ENCODE measurements at regions not wholly inside any gene's neighbourhood (a gene's known extent, or its start where the extent isn't known, plus 50 kb on each side); places are given as distances from the start of the nearest gene placed in this dataset.

DNA sequence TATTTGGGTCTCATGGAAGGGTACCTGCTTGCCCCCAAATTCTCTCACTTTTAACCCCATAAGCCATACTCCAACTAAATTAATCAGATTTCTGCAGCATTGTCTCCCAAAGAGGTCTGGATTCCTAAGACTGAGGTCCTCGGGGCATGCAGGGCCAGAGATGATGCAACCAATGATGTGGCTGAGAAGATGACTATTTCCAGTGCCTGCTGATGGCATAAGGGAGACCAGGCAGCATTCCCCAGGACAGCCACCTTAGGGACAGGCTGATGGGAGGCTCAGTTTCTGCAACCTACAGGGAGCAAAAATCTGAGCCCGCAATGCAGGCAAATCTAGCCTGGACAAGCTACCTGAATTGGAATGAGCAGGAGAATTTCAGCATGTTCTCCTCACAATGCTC, 76.8 kb upstream of the ASIC2 start:
- FAIRE-seq: no peak
- Histone ChIP-seq H3K9ac (replicated peaks; ENCODE audit: extremely low read depth, insufficient read depth, low read length) (no peak overlapping the region), H4K20me1 (replicated peaks; ENCODE audit: control insufficient read depth, extremely low read depth, insufficient read depth, low read length) (no peaks in the 10 kb centered on the region), H3K4me3 (replicated peaks in 1 of 3; ENCODE audit: insufficient read depth in 1 of 3, low read depth in 1 of 3, low read length in 3 of 3) (no peak overlapping the region), H3K27ac (ENCODE audit: insufficient read depth, low read depth, low read length) (no peak overlapping the region), H3K79me2 (ENCODE audit: control insufficient read depth, insufficient read depth, low read length) (no peaks in the 10 kb centered on the region), H3K4me2 (ENCODE audit: insufficient read depth, low read length) (no peak overlapping the region), H3K4me1 (ENCODE audit: control insufficient read depth, extremely low read depth, insufficient read depth, low read length) (no peaks in the 10 kb centered on the region), H3K27me3 (ENCODE audit: control insufficient read depth in 2 of 2, insufficient read depth in 2 of 2, low read length in 2 of 2) (no peaks in the 10 kb centered on the region), H3K9me3 (replicated peaks; ENCODE audit: control insufficient read depth, insufficient read depth, low read length) (peaks cover 2% of the 10 kb centered on the region), H3K9me1 (replicated peaks; ENCODE audit: control insufficient read depth, extremely low read depth, insufficient read depth, low read length) (no peaks in the 10 kb centered on the region), H3K36me3 (ENCODE audit: control insufficient read depth in 2 of 2, extremely low read depth in 1 of 2, insufficient read depth in 2 of 2, low read length in 2 of 2) (no peaks in the 10 kb centered on the region), H2AFZ (ENCODE audit: low read depth, low read length) (no peak overlapping the region)
- ChIA-PET POLR2A (no interaction called here), CTCF (no interaction called here)
- no peak for DNase-seq (ENCODE audit: low read depth, low spot score)
- dilution Hi-C loops (cut with MboI; ENCODE audit: extremely low pct_ligation_motif_present, low sequenced_read_pairs) (no loop called here), intact Hi-C loops (cut with micrococcal nuclease) (no loop called here)
- no TSS peak for BruUV-seq (replicated peaks)
- TF ChIP-seq POLR2AphosphoS5 (IDR thresholded peaks at IDR 0.05; ENCODE audit: insufficient read depth, low read depth, low read length): no peak
- no peak for TF ChIP-seq GATA2 (IDR thresholded peaks at IDR 0.05; ENCODE audit: insufficient read depth, insufficient read length, low read depth, low read length)
- TF ChIP-seq MYC (IDR thresholded peaks at IDR 0.05; ENCODE audit: low read depth, low read length): no peak

DNA sequence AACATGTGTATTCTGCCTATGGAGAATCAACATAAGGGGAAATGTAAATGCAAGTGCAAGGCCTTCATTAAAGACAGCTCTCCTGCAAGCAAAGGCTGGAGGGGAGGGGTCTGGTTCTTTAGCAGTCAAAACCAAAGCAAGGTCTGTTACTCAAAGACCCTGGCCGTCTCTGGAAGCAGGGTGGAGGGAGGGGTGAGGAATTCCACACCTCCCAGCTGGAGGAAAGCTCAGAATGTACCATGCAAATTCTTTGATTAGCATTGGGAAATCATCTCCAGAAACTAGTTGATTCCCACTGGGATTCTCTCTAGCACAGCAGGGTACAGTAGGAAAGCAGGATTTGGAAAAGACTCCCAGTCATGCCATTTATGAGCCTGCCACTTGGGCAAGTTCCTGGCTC, 77.3 kb upstream of the ASIC2 start:
- BruUV-seq (replicated peaks): no TSS peak
- H3K36me3 ChIP-seq (ENCODE audit: control insufficient read depth in 2 of 2, extremely low read depth in 1 of 2, insufficient read depth in 2 of 2, low read length in 2 of 2): no peaks in the 10 kb centered on the region
- H3K4me2 ChIP-seq (ENCODE audit: insufficient read depth, low read length): no peak overlapping the region
- no peaks in the 10 kb centered on the region for H4K20me1 ChIP-seq (replicated peaks; ENCODE audit: control insufficient read depth, extremely low read depth, insufficient read depth, low read length)
- H3K27me3 ChIP-seq (ENCODE audit: control insufficient read depth in 2 of 2, insufficient read depth in 2 of 2, low read length in 2 of 2): no peaks in the 10 kb centered on the region
- intact Hi-C loops (cut with micrococcal nuclease): no loop called here
- DNase-seq (ENCODE audit: low read depth, low spot score): no peak
- no peak overlapping the region for H3K4me3 ChIP-seq (replicated peaks in 1 of 3; ENCODE audit: insufficient read depth in 1 of 3, low read depth in 1 of 3, low read length in 3 of 3)
- H3K79me2 ChIP-seq (ENCODE audit: control insufficient read depth, insufficient read depth, low read length): no peaks in the 10 kb centered on the region
- H3K27ac ChIP-seq (ENCODE audit: insufficient read depth, low read depth, low read length): no peak overlapping the region
- no peak for TF ChIP-seq MYC (IDR thresholded peaks at IDR 0.05; ENCODE audit: low read depth, low read length)
- no peak for TF ChIP-seq FOS (IDR thresholded peaks at IDR 0.05; ENCODE audit: borderline replicate concordance, insufficient read depth, low read length)
- TF ChIP-seq JUN (IDR thresholded peaks at IDR 0.05; ENCODE audit: borderline replicate concordance, insufficient read depth, insufficient read length, low read depth): no peak
- no peak for TF ChIP-seq GATA2 (IDR thresholded peaks at IDR 0.05; ENCODE audit: insufficient read depth, insufficient read length, low read depth, low read length)
- dilution Hi-C loops (cut with MboI; ENCODE audit: extremely low pct_ligation_motif_present, low sequenced_read_pairs): no loop called here
- peaks cover 2% of the 10 kb centered on the region for H3K9me3 ChIP-seq (replicated peaks; ENCODE audit: control insufficient read depth, insufficient read depth, low read length)
- no peak overlapping the region for H3K9ac ChIP-seq (replicated peaks; ENCODE audit: extremely low read depth, insufficient read depth, low read length)
- CTCF ChIA-PET: no interaction called here
- POLR2A ChIA-PET: no interaction called here
- no peaks in the 10 kb centered on the region for H3K9me1 ChIP-seq (replicated peaks; ENCODE audit: control insufficient read depth, extremely low read depth, insufficient read depth, low read length)
- H2AFZ ChIP-seq (ENCODE audit: low read depth, low read length): no peak overlapping the region
- no peak for FAIRE-seq
- no peaks in the 10 kb centered on the region for H3K4me1 ChIP-seq (ENCODE audit: control insufficient read depth, extremely low read depth, insufficient read depth, low read length)

All from endothelial cell of umbilical vein (primary cell).